HG03045 (cell line): ENCODE measurements at regions not wholly inside any gene's neighbourhood (a gene's known extent, or its start where the extent isn't known, plus 50 kb on each side); places are given as distances from the start of the nearest gene placed in this dataset.

ENCODE experiments used
- ATAC-seq: cut with Tn5 transposase; IDR thresholded peaks from one replicate; pipeline ENCODE4 v1.9.1; 2021; ENCODE audit warnings: mild to moderate bottlenecking, moderate library complexity; ENCODE audit not compliant: unreplicated experiment

DNA sequence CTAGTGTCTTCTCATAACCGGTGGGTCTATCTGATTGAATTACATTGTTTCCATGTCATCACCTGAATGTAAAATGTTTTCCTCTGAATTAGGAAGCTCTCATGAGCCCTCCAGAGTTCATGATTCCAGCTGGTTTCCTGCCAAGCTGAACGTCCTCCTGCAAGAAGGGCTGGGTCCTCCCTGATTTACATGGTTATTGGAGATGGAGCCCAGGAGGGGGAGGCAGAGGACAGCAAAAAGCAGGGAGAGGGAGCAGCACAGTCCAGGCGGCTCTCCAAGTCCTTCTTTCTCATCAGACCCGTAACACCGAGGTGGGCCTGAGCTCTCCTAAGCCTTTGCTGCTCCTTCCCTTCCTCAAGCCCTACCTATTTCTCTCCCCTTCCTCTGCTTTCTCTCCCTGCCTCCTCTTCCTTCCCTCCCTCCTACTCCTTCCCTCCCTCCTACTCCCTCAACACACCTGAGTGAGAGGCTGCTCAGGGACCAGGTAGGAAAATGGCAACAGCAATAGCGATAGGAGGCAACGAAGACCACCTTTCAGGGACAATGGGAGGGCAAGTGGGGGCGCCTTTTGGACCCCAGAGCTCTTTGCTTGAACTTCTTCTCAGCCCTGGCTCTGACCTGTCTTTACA lies 265.9 kb downstream of the PRDM2 start:
- ATAC-seq: no peak

- no peak for ATAC-seq
Measured at GRCh38 chr1:13967707-13968106, 267.7 kb downstream of the PRDM2 start.

- no peak for ATAC-seq
Measured at GRCh38 chr1:13968361-13968760, 268.4 kb downstream of the PRDM2 start.

- ATAC-seq: no peak
Measured at GRCh38 chr1:13970631-13971247, 270.8 kb downstream of the PRDM2 start.

DNA sequence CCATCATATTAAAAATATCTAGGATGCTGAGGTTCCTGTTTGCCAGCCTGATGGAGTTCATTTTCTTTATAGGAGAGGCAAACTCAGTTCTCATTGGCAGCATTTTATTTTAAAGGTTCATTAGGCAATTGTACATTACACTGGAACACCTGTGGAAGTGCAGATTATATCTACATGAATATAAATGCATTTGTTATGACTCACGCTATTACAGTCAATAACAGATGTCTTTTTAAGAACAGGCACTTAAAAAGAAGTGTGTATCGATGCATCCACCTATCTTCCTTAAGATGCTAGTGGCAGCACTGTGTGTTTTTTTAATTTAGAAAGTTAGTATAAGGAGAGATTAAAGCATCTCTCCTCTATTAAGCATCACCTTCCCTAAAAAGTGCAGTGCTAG lies 276.5 kb downstream of the PRDM2 start:
- no peak for ATAC-seq

GRCh38 chr1:13981142-13981541 lies 281.2 kb downstream of the PRDM2 start:
- no peak for ATAC-seq

DNA sequence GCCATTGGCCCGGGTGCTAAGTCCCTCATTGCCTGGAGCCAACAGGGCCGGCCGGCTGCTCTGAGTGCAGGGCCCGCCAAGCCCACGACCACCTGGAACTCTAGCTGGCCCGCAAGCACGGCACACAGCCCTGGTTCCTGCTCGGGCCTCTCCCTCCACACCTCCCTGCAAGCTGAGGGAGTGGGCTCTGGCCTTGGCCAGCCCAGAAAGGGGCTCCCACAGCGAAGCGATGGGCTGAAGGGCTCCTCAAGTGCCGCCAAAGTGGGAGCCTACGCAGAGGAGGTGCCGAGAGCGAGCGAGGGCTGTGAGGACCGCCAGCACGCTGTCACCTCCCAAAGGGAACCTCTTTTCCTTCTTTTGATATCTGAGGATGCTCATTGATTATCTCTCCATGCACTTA lies 283.4 kb downstream of the PRDM2 start:
- ATAC-seq: no peak

DNA sequence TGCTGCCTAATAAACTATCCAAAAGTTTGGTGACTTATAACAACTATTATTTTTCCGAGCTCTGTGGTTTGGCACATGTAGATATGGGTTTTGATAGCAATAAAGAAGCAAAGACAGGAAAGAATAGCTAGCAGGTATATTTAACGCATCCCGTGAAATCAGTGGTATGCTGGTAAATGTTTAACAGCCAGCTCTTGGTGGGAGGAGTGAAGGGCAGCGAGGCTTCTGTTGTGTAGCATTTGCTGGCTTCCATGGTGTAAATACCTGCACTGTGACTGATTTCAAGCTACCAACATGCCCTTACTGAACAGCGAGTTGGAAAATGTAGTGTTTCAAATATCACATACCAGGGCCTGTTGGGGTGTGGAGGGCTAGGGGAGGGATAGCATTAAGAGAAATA lies 291.0 kb downstream of the PRDM2 start:
- no peak for ATAC-seq

- ATAC-seq: no peak
Measured at GRCh38 chr1:13992489-13993285, 292.7 kb downstream of the PRDM2 start.

GRCh38 chr1:13994386-13994785 lies 294.4 kb downstream of the PRDM2 start:
- no peak for ATAC-seq

DNA sequence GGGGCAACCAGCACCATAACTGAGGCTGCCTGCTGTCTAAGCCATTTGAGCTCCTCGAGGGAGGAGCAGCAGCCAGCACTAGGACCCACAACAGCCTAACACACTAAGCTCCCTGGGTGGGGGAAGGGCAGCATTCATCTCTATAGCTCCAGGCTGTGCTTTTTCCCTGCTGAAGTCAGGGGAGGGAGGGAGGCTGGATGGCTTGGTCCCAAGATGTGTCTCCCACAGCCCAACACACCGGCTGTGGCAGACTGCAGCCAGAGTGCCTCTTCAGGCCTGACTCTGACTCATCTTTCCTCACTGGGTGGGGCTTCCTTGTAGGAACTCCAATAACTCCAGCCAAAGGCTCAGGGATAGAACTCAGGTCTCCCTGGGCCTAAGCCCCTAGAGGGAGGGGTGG lies 296.3 kb downstream of the PRDM2 start:
- no peak for ATAC-seq

GRCh38 chr1:14003552-14003951 lies 303.6 kb downstream of the PRDM2 start:
- ATAC-seq: no peak

- ATAC-seq: no peak
Measured at GRCh38 chr1:14009582-14009981, 309.6 kb downstream of the PRDM2 start.

DNA sequence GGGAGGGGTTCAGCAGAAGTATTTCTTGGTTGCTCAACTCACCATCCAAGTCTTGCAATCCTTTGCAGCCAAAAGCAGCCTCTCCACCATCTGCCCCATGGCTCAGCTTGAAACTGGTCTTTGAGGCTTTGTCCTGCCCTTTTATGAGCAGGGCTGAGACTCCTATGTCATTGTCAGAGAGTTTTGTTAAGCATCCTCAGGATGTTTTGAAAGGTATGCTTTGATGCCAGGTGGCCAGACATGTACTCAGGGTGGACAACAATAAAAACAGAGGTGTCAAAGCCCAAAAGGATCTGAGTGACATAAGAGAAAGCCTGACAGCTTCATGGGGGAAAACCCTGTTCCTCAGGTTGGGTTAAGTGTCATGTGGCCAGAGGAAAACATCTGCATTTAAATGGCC lies 310.5 kb downstream of the PRDM2 start:
- no peak for ATAC-seq

- ATAC-seq: no peak
Measured at GRCh38 chr1:14011132-14011531, 311.1 kb downstream of the PRDM2 start.

DNA sequence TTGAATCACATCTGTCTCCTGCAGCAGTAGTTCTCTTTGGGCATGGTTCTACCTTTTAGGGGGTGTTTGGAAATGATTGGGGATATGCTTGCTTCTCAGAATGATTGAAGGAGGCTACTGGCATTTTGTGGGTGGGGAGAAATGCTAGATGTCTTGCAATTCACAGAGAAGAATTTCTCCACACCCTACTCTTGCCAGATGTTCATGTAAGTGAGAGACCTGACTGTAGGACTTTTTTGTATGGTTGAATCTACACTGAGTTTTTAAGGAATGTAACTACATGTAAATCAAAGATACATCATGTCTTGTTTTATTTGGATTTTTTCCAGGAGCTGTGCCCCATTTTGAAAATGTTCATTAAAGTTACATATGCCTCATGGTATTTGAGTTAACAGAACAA lies 311.9 kb downstream of the PRDM2 start:
- no peak for ATAC-seq

DNA sequence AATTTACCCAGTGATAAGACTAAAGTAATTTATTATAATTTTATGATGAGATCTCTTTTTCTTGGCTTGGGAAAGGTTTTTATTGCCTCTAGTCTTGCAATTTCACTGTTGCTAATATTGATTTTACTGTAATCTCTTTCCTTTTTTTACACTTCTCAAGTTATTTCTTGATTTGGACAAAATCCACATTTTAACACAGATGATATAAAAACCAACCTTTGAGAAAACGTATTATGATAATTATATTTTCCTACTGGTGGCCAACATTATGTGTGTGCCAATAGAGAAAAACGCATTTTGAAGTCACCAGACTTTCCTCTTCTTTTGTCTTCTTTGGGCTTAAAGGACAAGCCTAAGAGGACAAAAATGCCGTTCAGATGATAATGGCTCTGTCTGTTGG lies 314.9 kb downstream of the PRDM2 start:
- ATAC-seq: no peak

DNA sequence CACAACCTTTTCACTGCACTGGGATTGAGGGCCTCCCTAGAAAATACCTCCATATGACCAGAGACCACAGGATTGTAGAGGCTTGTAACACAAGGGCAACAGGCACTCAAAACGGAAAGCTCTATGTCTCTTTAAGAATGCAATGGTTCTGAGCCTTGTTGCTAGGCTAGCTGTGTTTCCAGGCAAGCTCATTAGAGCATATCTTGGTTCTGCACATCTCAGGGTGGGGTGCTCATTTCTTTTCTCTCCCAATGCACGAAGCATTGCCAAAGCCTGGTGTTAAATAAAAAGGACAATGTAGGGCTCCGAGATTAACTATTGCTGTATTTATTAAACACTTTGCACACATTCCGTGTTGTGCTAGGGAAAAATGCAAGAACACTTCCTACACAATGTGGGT lies 315.9 kb downstream of the PRDM2 start:
- no peak for ATAC-seq

DNA sequence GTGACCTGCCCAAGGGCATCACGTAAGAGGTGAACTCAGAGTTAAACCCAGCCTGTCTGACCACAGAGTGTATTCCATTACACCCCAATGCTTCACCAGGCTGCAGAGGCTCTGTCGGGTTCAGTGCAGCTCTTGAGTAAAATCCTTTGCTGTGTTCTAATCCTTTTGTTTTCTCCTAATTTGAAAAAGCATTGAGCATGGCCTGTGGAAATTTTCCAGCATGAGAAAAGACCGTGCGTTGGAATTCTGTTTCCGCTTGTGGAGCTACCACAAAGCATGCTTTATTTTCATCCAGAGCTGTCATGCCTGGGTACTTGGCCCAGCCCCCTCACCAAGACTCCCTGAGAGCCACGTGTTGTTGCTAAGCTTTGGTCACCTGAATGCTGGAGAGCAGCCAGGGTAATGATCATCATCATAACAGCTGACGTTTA lies 317.6 kb downstream of the PRDM2 start:
- ATAC-seq: no peak

DNA sequence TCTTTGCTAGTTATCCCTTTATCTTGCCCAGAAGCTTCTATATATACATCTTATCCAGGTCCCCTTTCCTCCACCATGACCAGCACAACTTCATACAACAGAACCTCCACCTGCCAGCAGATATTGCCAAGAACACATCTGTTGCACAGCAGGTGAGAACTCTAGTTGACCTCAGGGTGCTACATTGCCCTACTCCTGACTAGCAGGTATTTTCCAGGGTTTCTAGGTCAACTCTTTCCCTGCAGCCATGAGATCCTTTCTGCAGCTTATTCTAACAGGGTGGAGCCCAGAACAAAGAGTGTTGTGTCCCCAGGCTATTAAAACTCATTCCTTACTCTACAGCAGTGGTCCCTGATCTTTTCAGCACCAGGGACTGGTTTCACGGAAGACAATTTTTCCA lies 319.5 kb downstream of the PRDM2 start:
- ATAC-seq: no peak

GRCh38 chr1:14020006-14020405 lies 320.0 kb downstream of the PRDM2 start:
- ATAC-seq: no peak

DNA sequence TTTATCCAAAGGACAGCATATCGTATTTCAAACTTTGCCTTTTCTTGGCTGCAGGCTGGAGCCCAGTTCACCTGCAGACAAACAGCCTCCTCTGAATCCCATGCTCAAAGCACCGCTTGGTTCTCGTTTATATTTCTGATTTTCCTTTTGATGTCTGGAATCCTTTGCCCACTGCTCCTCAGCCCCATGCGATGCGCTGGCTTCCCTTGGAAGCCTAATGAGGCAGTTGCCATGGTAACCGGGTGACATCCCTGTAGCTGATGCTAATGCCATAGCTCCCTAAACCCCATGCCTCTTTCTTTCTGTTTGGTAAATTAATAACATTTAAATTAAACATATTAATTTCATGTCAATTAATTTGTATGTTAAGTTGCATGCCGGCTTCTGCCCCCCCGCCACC lies 327.1 kb downstream of the PRDM2 start:
- no peak for ATAC-seq
